ENCODE measurements at regions not wholly inside any gene's neighbourhood (a gene's known extent, or its start where the extent isn't known, plus 50 kb on each side); places are given as distances from the start of the nearest gene placed in this dataset.
"Not testable (repeated sequence)": the region's sequence is repeated elsewhere in the genome, so short reads cannot be mapped to it uniquely, and the experiment has no call there.

DNA sequence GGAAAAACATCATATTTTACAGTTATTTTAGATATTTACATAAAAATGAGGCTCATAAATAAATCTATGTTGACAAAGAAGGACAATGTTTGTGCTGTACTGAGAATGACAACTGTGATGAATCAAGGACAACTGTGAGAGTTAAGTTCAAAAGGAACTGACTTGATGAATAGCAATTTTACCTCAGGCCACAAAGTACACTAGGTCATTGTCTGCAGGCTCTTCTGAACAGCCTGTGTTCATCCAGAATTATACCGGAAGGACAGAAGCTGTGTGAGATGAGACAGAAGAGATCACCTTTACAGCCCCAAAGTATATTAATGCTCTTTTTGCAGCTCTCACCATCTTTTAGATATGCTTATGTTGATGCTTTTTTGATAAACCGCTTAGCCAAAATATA is 2375.5 kb upstream of the PCDH20 start:
- TF ChIP-seq POLR2AphosphoS5 (IDR thresholded peaks at IDR 0.05) = not testable (repeated sequence)
- TF ChIP-seq, protein P1, sequence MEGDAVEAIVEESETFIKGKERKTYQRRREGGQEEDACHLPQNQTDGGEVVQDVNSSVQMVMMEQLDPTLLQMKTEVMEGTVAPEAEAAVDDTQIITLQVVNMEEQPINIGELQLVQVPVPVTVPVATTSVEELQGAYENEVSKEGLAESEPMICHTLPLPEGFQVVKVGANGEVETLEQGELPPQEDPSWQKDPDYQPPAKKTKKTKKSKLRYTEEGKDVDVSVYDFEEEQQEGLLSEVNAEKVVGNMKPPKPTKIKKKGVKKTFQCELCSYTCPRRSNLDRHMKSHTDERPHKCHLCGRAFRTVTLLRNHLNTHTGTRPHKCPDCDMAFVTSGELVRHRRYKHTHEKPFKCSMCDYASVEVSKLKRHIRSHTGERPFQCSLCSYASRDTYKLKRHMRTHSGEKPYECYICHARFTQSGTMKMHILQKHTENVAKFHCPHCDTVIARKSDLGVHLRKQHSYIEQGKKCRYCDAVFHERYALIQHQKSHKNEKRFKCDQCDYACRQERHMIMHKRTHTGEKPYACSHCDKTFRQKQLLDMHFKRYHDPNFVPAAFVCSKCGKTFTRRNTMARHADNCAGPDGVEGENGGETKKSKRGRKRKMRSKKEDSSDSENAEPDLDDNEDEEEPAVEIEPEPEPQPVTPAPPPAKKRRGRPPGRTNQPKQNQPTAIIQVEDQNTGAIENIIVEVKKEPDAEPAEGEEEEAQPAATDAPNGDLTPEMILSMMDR (IDR thresholded peaks at IDR 0.05) = not testable (repeated sequence)

Data from suprapubic skin (tissue), 3 donors.